ENCODE measurements at regions not wholly inside any gene's neighbourhood (a gene's known extent, or its start where the extent isn't known, plus 50 kb on each side); places are given as distances from the start of the nearest gene placed in this dataset.
"Not testable (repeated sequence)": the region's sequence is repeated elsewhere in the genome, so short reads cannot be mapped to it uniquely, and the experiment has no call there.

GRCh38 chr1:65527707-65528503 lies 107.4 kb downstream of the LEPR start:
- no peak for DNase-seq (ENCODE audit: low read depth)

- no peak for DNase-seq (ENCODE audit: low read depth)
Observed at GRCh38 chr1:65531972-65532570, 111.6 kb downstream of the LEPR start.

- DNase-seq (ENCODE audit: low read depth): no peak
Observed at GRCh38 chr1:65535981-65536380, 115.5 kb downstream of the LEPR start.

- no peak for DNase-seq (ENCODE audit: low read depth)
Observed at GRCh38 chr1:65538086-65538485, 117.6 kb downstream of the LEPR start.

- DNase-seq (ENCODE audit: low read depth): no peak
Observed at GRCh38 chr1:65538664-65539063, 118.2 kb downstream of the LEPR start.

- no peak for DNase-seq (ENCODE audit: low read depth)
Observed at GRCh38 chr1:65539266-65540131, 119.0 kb downstream of the LEPR start.

- DNase-seq (ENCODE audit: low read depth): no peak
Observed at GRCh38 chr1:65541161-65541560, 120.7 kb downstream of the LEPR start.

GRCh38 chr1:65541865-65542264 lies 121.4 kb downstream of the LEPR start:
- DNase-seq (ENCODE audit: low read depth): no peak

GRCh38 chr1:65542592-65542991 lies 122.1 kb downstream of the LEPR start:
- not testable (repeated sequence) for DNase-seq (ENCODE audit: low read depth)

GRCh38 chr1:65550306-65551010 lies 130.0 kb downstream of the LEPR start:
- DNase-seq (ENCODE audit: low read depth): not testable (repeated sequence)

- not testable (repeated sequence) for DNase-seq (ENCODE audit: low read depth)
Observed at GRCh38 chr1:65552484-65552883, 132.0 kb downstream of the LEPR start.

- not testable (repeated sequence) for DNase-seq (ENCODE audit: low read depth)
Observed at GRCh38 chr1:65554086-65554764, 133.8 kb downstream of the LEPR start.

GRCh38 chr1:65554829-65555228 lies 134.4 kb downstream of the LEPR start:
- no peak for DNase-seq (ENCODE audit: low read depth)

GRCh38 chr1:65558215-65558614 lies 137.7 kb downstream of the LEPR start:
- no peak for DNase-seq (ENCODE audit: low read depth)

GRCh38 chr1:65564493-65564892 lies 144.0 kb downstream of the LEPR start:
- DNase-seq (ENCODE audit: low read depth): no peak

- DNase-seq (ENCODE audit: low read depth): no peak
Observed at GRCh38 chr1:65568285-65568684, 147.8 kb downstream of the LEPR start.

- DNase-seq (ENCODE audit: low read depth): no peak
Observed at GRCh38 chr1:65572701-65573421, 152.4 kb downstream of the LEPR start.

GRCh38 chr1:65577278-65577677 lies 156.8 kb downstream of the LEPR start:
- DNase-seq (ENCODE audit: low read depth): no peak

GRCh38 chr1:65577982-65578381 lies 157.5 kb downstream of the LEPR start:
- DNase-seq (ENCODE audit: low read depth): not testable (repeated sequence)

- no peak for DNase-seq (ENCODE audit: low read depth)
Observed at GRCh38 chr1:65581119-65581518, 160.7 kb downstream of the LEPR start.

GRCh38 chr1:65584399-65584798 lies 163.9 kb downstream of the LEPR start:
- no peak for DNase-seq (ENCODE audit: low read depth)

All from activated gamma-delta T cell treated with anti-CD3 and anti-CD28 coated beads, Interleukin-2, amount 50 U/mL, for 16 hours (primary cell).